ENCODE measurements at regions not wholly inside any gene's neighbourhood (a gene's known extent, or its start where the extent isn't known, plus 50 kb on each side); places are given as distances from the start of the nearest gene placed in this dataset.

- TF ChIP-seq CTCF (conservative IDR thresholded peaks at IDR 0.05; ENCODE audit: low read length) (no peak), EZH2phosphoT487 (IDR thresholded peaks at IDR 0.05; ENCODE audit: borderline replicate concordance, low read depth, low read length) (no peak)
Measured at GRCh38 chr20:59471653-59472421, 132.5 kb upstream of the PHACTR3 start.

Measured in OCI-LY7 (cell line).